Kidney (tissue), 13 donors: ENCODE measurements at regions not wholly inside any gene's neighbourhood (a gene's known extent, or its start where the extent isn't known, plus 50 kb on each side); places are given as distances from the start of the nearest gene placed in this dataset.
A peak's percentile ranks its signal among the peaks of the same experiment; 100 is the strongest.

Source experiments
- DNase-seq, 5 donors: peaks; one replicate each; pipeline ENCODE4 v3.0.0-alpha.2; 2013 to 2020
- FAIRE-seq: peaks from 2 replicates; lab custom pipeline; 2012; peaks lifted over from hg19 to GRCh38; lab: Jason Lieb, UNC
- H3K27ac ChIP-seq, 2 donors: one replicate each; pipeline ENCODE4 v1.7.0; 2013; ENCODE audit warnings: low read depth in 2 of 2, low read length in 2 of 2, inconsistent platforms in 1 of 2
- H3K27me3 ChIP-seq: one replicate; pipeline ENCODE4 v1.7.1; 2013; ENCODE audit warnings: low read length, inconsistent platforms; ENCODE audit not compliant: control insufficient read depth, insufficient read depth
- H3K36me3 ChIP-seq, 3 donors: one replicate each; pipeline versions ENCODE4 v1.7.0 to v1.7.1; 2013; ENCODE audit warnings: low read length in 3 of 3, control low read depth in 1 of 3, inconsistent platforms in 1 of 3; ENCODE audit not compliant: insufficient read depth in 3 of 3, control insufficient read depth in 2 of 3
- H3K4me1 ChIP-seq, 3 donors: one replicate each; pipeline versions ENCODE4 v1.7.0 to v1.7.1; 2013; ENCODE audit warnings: low read length in 3 of 3, inconsistent platforms in 1 of 3, low read depth in 1 of 3; ENCODE audit not compliant: control insufficient read depth in 2 of 3, insufficient read depth in 2 of 3
- H3K4me3 ChIP-seq, 3 donors: one replicate each; pipeline versions ENCODE4 v1.7.0 to v1.8.1; 2013; ENCODE audit warnings: low read length in 3 of 3, control low read depth in 1 of 3, inconsistent platforms in 1 of 3
- H3K9ac ChIP-seq, 3 donors: one replicate each; pipeline versions ENCODE4 v1.7.0 to v1.7.1; 2013; ENCODE audit warnings: low read length in 3 of 3, control low read depth in 1 of 3, inconsistent platforms in 1 of 3
- H3K9me3 ChIP-seq, 3 donors: one replicate each; pipeline versions ENCODE4 v1.7.0 to v1.7.1; 2013; ENCODE audit warnings: low read length in 3 of 3, control low read depth in 1 of 3, inconsistent platforms in 1 of 3; ENCODE audit not compliant: control insufficient read depth in 2 of 3, insufficient read depth in 1 of 3
- intact Hi-C: fragments of 100-400 bp; cut with DNase I; formaldehyde crosslinking; loops from one replicate; pipeline ENCODE4 v1.11.1; 2022
- TF ChIP-seq, protein P1 (sequence below): IDR thresholded peaks from 3 replicates; pipeline ENCODE4 v1.5.1; 2012; ENCODE audit warnings: mild to moderate bottlenecking, moderate library complexity, borderline replicate concordance; ENCODE audit not compliant: insufficient read depth; ENCODE audit errors: extremely low read depth
- donor health status: control.
- donor health status: control.
- donor health status: control.
- donor health status: control.
- donor health status: control.
- donor health status: DM: yes; HTN: yes; CAD: no.
- donor health status: Normal renal cell carcinoma (clear cell type).

DNA sequence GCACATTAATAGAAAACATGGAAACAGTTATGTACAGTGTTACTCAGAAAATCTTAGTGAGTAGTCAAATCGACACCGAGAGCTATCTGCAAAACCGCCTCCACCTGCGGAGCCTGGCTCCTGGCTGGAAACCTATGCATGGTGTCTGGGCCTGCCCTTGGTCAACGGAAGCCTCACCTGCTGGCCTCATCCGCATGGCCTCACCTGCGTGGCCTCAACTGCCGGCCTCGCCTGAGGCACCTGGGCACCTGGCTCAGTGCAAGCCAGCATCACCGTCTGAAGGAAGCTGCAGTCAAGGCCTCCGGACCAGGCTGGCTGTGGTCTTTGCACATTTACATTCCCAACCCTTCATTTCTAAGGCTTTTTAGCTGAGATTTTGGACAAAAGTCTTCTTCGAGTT, 352.1 kb downstream of the POM121L12 start:
- Histone ChIP-seq H3K4me3 (no peak overlapping the region), H3K4me1 (no peaks in the 10 kb centered on the region), H3K27me3 (no peaks in the 10 kb centered on the region), H3K27ac (no peak overlapping the region), H3K9me3 (no peaks in the 10 kb centered on the region), H3K36me3 (no peaks in the 10 kb centered on the region), H3K9ac (no peak overlapping the region)
- no peak for FAIRE-seq
- no peak for DNase-seq
- intact Hi-C loops = no loop called here
- TF ChIP-seq, protein P1, sequence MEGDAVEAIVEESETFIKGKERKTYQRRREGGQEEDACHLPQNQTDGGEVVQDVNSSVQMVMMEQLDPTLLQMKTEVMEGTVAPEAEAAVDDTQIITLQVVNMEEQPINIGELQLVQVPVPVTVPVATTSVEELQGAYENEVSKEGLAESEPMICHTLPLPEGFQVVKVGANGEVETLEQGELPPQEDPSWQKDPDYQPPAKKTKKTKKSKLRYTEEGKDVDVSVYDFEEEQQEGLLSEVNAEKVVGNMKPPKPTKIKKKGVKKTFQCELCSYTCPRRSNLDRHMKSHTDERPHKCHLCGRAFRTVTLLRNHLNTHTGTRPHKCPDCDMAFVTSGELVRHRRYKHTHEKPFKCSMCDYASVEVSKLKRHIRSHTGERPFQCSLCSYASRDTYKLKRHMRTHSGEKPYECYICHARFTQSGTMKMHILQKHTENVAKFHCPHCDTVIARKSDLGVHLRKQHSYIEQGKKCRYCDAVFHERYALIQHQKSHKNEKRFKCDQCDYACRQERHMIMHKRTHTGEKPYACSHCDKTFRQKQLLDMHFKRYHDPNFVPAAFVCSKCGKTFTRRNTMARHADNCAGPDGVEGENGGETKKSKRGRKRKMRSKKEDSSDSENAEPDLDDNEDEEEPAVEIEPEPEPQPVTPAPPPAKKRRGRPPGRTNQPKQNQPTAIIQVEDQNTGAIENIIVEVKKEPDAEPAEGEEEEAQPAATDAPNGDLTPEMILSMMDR = no peak

DNA sequence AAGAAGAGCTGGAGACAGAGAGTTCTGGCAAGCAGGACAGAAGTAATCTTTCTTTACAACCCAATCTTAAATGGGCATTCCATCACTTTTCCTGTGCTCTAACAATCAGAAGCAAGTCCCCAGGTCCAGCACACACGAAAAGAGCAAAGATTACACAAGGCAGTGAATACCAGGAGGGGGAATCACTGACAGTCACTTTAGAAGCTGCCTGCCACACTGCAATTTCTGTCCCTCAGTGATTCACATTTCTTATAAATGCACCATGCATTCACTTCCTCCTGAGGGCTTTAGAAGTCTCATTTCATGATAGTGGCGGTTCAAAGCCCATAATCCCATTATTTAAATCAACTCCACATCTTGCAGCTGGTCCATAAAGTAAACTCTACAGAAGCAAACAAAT, 362.5 kb downstream of the POM121L12 start:
- H3K9me3 ChIP-seq = no peaks in the 10 kb centered on the region
- no peaks in the 10 kb centered on the region for H3K36me3 ChIP-seq
- no peaks in the 10 kb centered on the region for H3K4me1 ChIP-seq
- TF ChIP-seq, protein P1 = no peak
- DNase-seq = no peak
- H3K4me3 ChIP-seq = peak overlapping the region in 2 of 3 donors; percentile 53 to 68
- H3K27me3 ChIP-seq = no peaks in the 10 kb centered on the region
- intact Hi-C loops = no loop called here
- H3K27ac ChIP-seq = peak overlapping the region; percentile 20 to 75
- FAIRE-seq = no peak
- H3K9ac ChIP-seq = peak overlapping the region in 1 of 3 donors; percentile 7

DNA sequence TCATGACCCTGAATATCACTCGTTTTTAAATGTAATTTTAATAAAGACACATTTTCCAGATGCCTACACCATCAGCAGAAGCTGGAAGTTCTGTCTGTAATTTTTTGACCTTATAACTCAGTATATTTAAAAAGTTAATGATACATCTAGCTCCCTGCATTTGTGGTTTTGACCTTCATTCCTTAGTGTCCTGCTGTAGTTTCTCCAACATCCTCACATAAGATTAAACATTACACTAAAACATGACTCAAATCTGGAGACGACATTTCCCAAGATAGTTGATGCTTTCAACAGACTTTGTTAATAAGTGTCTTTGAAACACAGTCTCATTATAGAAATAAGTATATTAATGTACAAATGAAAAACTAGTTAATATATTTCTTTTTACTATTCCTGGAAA, 363.1 kb downstream of the POM121L12 start:
- no peaks in the 10 kb centered on the region for H3K9me3 ChIP-seq
- H3K27ac ChIP-seq = peak overlapping the region in 1 of 2 donors; percentile 20
- no peaks in the 10 kb centered on the region for H3K4me1 ChIP-seq
- H3K36me3 ChIP-seq = no peaks in the 10 kb centered on the region
- FAIRE-seq = peak; percentile 95
- intact Hi-C loops = no loop called here
- DNase-seq = peak in 2 of 5 donors; percentile 10 to 30
- H3K27me3 ChIP-seq = no peaks in the 10 kb centered on the region
- TF ChIP-seq, protein P1 = no peak
- peak overlapping the region in 2 of 3 donors; percentile 53 to 68 for H3K4me3 ChIP-seq
- peak overlapping the region in 1 of 3 donors; percentile 7 for H3K9ac ChIP-seq

DNA sequence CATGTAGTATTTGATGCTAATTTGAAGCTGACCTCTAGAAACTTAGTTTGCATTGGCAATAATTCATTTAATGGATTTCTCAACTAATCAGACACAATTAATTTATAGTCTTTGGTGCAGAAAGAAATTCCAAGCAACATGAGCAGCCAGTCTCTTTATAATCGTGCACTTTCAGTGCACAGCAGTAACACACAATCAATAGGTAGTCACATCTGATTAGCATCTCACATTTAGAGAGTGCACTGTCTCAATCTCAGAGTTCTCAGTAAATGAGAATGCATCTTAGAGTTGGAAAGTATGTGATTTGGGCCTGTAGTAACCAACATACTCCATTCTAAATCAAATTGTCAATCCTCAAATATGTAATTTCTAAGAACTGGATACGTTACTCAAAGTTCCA, 377.6 kb downstream of the POM121L12 start:
- H3K4me1 ChIP-seq = no peaks in the 10 kb centered on the region
- no peaks in the 10 kb centered on the region for H3K27me3 ChIP-seq
- no peak overlapping the region for H3K27ac ChIP-seq
- no peak for DNase-seq
- no peak for FAIRE-seq
- H3K36me3 ChIP-seq = no peaks in the 10 kb centered on the region
- no peak overlapping the region for H3K9ac ChIP-seq
- no peaks in the 10 kb centered on the region for H3K9me3 ChIP-seq
- TF ChIP-seq, protein P1 = no peak
- H3K4me3 ChIP-seq = peak overlapping the region in 1 of 3 donors; percentile 44
- intact Hi-C loops = no loop called here
